ENCODE measurements at regions not wholly inside any gene's neighbourhood (a gene's known extent, or its start where the extent isn't known, plus 50 kb on each side); places are given as distances from the start of the nearest gene placed in this dataset.

DNA sequence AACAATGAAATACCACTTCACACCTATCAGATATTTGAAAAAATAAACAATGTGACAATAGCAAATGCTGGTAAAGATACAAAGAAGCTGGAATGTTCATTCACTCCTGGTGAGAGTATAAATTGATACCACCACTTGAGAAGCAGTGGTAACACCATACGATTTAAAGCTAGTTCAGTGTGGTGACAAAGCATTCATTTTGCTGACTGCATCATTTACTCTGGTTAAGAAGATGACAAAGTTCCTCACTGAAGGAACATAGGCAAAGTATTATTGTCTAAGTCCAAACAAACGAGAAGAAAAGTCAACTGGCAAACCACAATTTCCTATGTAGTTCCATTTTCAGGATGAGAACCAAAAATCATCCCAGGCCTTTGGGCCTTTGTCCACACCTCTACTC, 102.5 kb downstream of the GEMIN8 start:
- H3K27ac ChIP-seq: no peak overlapping the region
- no peaks in the 10 kb centered on the region for H3K9me3 ChIP-seq
- H3K4me3 ChIP-seq: no peak overlapping the region
- H3K36me3 ChIP-seq: no peaks in the 10 kb centered on the region
- TF ChIP-seq EP300 (IDR thresholded peaks at IDR 0.05) (no peak), CTCF (IDR thresholded peaks at IDR 0.05) (no peak), POLR2A (IDR thresholded peaks at IDR 0.05) (no peak)
- no peaks in the 10 kb centered on the region for H3K4me1 ChIP-seq
- no peaks in the 10 kb centered on the region for H3K27me3 ChIP-seq
- DNase-seq (ENCODE audit: low spot score in 2 of 2): no peak
- WGBS, 2 donors: 64 to 70% methylated on average over 2 of the region's 2 CpGs

DNA sequence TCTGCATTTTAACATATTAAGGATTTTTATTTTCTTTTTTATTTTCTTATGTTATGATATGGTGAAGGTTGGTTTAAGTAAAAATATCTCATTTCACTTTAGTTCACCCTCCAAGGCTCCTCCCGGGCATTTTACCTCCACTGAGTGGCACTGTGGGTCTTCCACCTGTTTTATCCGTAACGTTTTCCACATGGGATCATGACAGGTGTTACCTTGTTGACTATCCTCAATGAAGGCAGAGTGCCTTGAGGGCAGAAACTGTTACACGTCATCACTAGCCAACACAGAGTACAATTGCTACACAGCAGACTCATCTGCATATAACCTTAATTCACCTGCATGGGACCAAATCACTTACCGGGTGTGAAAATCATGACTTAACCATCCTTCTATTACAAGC, 105.8 kb downstream of the GEMIN8 start:
- TF ChIP-seq EP300 (IDR thresholded peaks at IDR 0.05): no peak
- Histone ChIP-seq H3K9me3 (no peaks in the 10 kb centered on the region), H3K4me1 (no peaks in the 10 kb centered on the region), H3K27ac (no peak overlapping the region), H3K36me3 (no peaks in the 10 kb centered on the region), H3K4me3 (no peak overlapping the region), H3K27me3 (no peaks in the 10 kb centered on the region)
- WGBS, 2 donors: 80 to 82% methylated on average over 5 of the region's 5 CpGs
- DNase-seq (ENCODE audit: low spot score in 2 of 2): no peak

DNA sequence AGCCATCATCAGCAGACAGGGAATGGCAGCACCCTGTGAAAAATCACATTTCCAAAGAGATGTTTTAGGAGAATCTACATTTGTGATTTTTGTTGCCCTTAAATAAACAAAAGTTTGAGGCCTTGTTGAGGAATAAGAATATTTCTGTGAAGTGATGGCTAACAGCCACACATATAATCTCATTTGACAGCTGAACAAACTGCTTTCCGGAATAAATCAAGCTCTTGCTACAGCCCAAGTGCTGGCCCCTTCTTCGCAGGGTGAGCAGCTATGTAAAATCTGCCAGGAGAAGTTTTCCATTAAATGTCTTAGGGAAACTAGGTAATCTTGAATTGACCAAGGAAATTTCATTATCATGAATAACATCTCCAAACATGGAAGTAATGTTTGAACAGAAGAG, 106.4 kb upstream of the GPM6B start:
- no peaks in the 10 kb centered on the region for H3K9me3 ChIP-seq
- WGBS, 2 donors: 51 to 62% methylated on average over 2 of the region's 2 CpGs

GRCh38 chrX:13917507-13917906, 100.6 kb upstream of the GPM6B start:
- H3K27ac ChIP-seq: no peak overlapping the region
- H3K9me3 ChIP-seq: no peaks in the 10 kb centered on the region
- H3K4me3 ChIP-seq: no peak overlapping the region
- DNase-seq (ENCODE audit: low spot score in 2 of 2): no peak
- no peaks in the 10 kb centered on the region for H3K36me3 ChIP-seq
- WGBS, 2 donors: 59 to 71% methylated on average over 2 of the region's 2 CpGs
- TF ChIP-seq CTCF (IDR thresholded peaks at IDR 0.05) (no peak), EP300 (IDR thresholded peaks at IDR 0.05) (no peak), POLR2A (IDR thresholded peaks at IDR 0.05) (no peak)
- H3K27me3 ChIP-seq: no peaks in the 10 kb centered on the region
- no peaks in the 10 kb centered on the region for H3K4me1 ChIP-seq

More for the DNA sequence above, 106.4 kb upstream of the GPM6B start:
- H3K27ac ChIP-seq: no peak overlapping the region
- H3K4me3 ChIP-seq: no peak overlapping the region
- DNase-seq (ENCODE audit: low spot score in 2 of 2): no peak
- H3K27me3 ChIP-seq: no peaks in the 10 kb centered on the region
- no peaks in the 10 kb centered on the region for H3K4me1 ChIP-seq
- TF ChIP-seq CTCF (IDR thresholded peaks at IDR 0.05) (no peak), EP300 (IDR thresholded peaks at IDR 0.05) (no peak), POLR2A (IDR thresholded peaks at IDR 0.05) (no peak)
- H3K36me3 ChIP-seq: no peaks in the 10 kb centered on the region

DNA sequence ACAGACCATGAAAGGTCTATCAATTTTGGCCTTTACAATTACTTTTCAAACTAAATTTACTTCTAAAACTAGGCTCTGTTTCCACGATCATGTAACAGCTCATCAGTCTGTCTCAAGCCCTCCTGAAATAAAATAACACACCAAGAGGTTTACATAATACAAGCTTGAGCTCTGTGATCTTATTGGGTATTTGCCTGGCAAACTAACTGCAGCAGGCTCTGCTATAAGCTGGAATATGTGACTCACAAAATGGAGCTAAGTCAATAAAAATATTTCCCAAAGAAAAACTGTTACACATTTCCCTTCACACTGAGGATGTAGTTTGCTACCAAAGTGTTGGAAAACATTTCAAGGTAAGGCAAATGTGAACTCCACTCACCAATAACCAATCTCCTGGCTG, 94.7 kb upstream of the GPM6B start:
- TF ChIP-seq CTCF (IDR thresholded peaks at IDR 0.05) (no peak), EP300 (IDR thresholded peaks at IDR 0.05) (no peak), POLR2A (IDR thresholded peaks at IDR 0.05) (no peak)
- Histone ChIP-seq H3K4me1 (peaks cover 0 to 5% (median 0%) of the 10 kb centered on the region in 4 donors), H3K9me3 (no peaks in the 10 kb centered on the region), H3K4me3 (no peak overlapping the region), H3K27me3 (no peaks in the 10 kb centered on the region), H3K36me3 (no peaks in the 10 kb centered on the region), H3K27ac (peak overlapping the region in 3 of 4 donors; percentile 4 to 58 (median 20))
- DNase-seq (ENCODE audit: low spot score in 2 of 2): no peak
- 36 to 46% methylated on average over 1 of the region's 1 CpG for WGBS, 2 donors

- 14% methylated on average over 1 of the region's 1 CpG for WGBS, 2 donors
- Histone ChIP-seq H3K27me3 (no peaks in the 10 kb centered on the region), H3K9me3 (no peaks in the 10 kb centered on the region), H3K27ac (peak overlapping the region; percentile 3 to 90 (median 46)), H3K36me3 (no peaks in the 10 kb centered on the region), H3K4me1 (peaks cover 0 to 15% (median under 1%) of the 10 kb centered on the region in 4 donors), H3K4me3 (no peak overlapping the region)
- no peak for DNase-seq (ENCODE audit: low spot score in 2 of 2)
- TF ChIP-seq CTCF (IDR thresholded peaks at IDR 0.05) (no peak), POLR2A (IDR thresholded peaks at IDR 0.05) (peak in 1 of 2 donors; percentile 9), EP300 (IDR thresholded peaks at IDR 0.05) (peak; percentile 38 to 68)
These were observed 89.2 kb upstream of the GPM6B start for GRCh38 chrX:13906093-13906492.
